ENCODE measurements at regions not wholly inside any gene's neighbourhood (a gene's known extent, or its start where the extent isn't known, plus 50 kb on each side); places are given as distances from the start of the nearest gene placed in this dataset.

DNA sequence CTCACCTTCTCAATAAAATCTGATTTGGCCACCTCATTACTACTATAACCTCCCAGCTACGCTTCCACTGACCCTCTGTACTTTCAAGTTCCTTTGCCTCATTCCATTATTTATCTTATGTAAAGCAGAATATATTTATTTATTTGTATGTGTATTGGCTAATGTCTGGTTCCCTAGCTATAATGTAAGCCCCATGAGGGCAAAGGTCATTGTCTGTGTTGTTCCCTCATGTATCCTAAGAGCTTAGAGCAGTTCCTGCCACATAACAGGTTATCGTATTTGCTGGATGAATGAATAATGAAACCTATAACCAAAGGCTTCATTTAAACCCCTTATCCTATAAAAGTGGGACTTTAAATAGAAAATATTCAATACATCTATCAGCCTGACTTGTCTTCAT, 77.9 kb upstream of the DPT start:
- H3K36me3 Mint-ChIP-seq (ENCODE audit: low read depth) = no peaks in the 10 kb centered on the region
- intact Hi-C loops (cut with DNase I, micrococcal nuclease) = no loop called here
- Histone ChIP-seq H3K36me3 (ENCODE audit: insufficient read depth, low read length) (no peaks in the 10 kb centered on the region), H3K4me3 (ENCODE audit: low read length) (no peak overlapping the region), H3K4me1 (ENCODE audit: insufficient read depth, low read length) (no peaks in the 10 kb centered on the region), H3K27ac (ENCODE audit: low read depth in 1 of 2, low read length in 2 of 2) (no peak overlapping the region), H3K9me3 (ENCODE audit: control insufficient read depth in 1 of 2, insufficient read depth in 1 of 2, low read length in 2 of 2) (no peaks in the 10 kb centered on the region), H3K27me3 (ENCODE audit: control insufficient read depth in 1 of 2, insufficient read depth in 2 of 2, low read length in 2 of 2) (peaks cover 0 to 6% of the 10 kb centered on the region in 2 experiments)
- CTCF ChIA-PET = no interaction called here
- no peak overlapping the region for H3K27ac Mint-ChIP-seq
- H3K9me3 Mint-ChIP-seq = no peaks in the 10 kb centered on the region
- H3K4me1 Mint-ChIP-seq (ENCODE audit: low read depth) = no peaks in the 10 kb centered on the region
- POLR2A ChIA-PET = no interaction called here
- DNase-seq (no peak), ATAC-seq (ENCODE audit: poor library complexity) (no peak)
- no peak for TF ChIP-seq CTCF (IDR thresholded peaks at IDR 0.05)
- H3K27me3 Mint-ChIP-seq = peaks cover 14% of the 10 kb centered on the region
- H3K4me3 Mint-ChIP-seq = no peak overlapping the region

- H3K36me3 ChIP-seq (ENCODE audit: insufficient read depth, low read length) = no peaks in the 10 kb centered on the region
- CTCF ChIA-PET = no interaction called here
- Mint-ChIP-seq H3K27ac (no peak overlapping the region), H3K4me3 (no peak overlapping the region), H3K4me1 (ENCODE audit: low read depth) (no peaks in the 10 kb centered on the region), H3K36me3 (ENCODE audit: low read depth) (no peaks in the 10 kb centered on the region), H3K27me3 (peaks cover 17% of the 10 kb centered on the region), H3K9me3 (no peaks in the 10 kb centered on the region)
- H3K27ac ChIP-seq (ENCODE audit: low read depth in 1 of 2, low read length in 2 of 2) = no peak overlapping the region
- no peak for ATAC-seq (ENCODE audit: poor library complexity)
- H3K4me1 ChIP-seq (ENCODE audit: insufficient read depth, low read length) = no peaks in the 10 kb centered on the region
- no peak overlapping the region for H3K4me3 ChIP-seq (ENCODE audit: low read length)
- no peak for DNase-seq
- TF ChIP-seq CTCF (IDR thresholded peaks at IDR 0.05) = no peak
- H3K9me3 ChIP-seq (ENCODE audit: control insufficient read depth in 1 of 2, insufficient read depth in 1 of 2, low read length in 2 of 2) = no peaks in the 10 kb centered on the region
- POLR2A ChIA-PET = no interaction called here
- H3K27me3 ChIP-seq (ENCODE audit: control insufficient read depth in 1 of 2, insufficient read depth in 2 of 2, low read length in 2 of 2) = peaks cover 0 to 6% of the 10 kb centered on the region in 2 experiments
- intact Hi-C loops (cut with DNase I, micrococcal nuclease) = no loop called here
These were observed 82.2 kb upstream of the DPT start for GRCh38 chr1:168811176-168811575.

DNA sequence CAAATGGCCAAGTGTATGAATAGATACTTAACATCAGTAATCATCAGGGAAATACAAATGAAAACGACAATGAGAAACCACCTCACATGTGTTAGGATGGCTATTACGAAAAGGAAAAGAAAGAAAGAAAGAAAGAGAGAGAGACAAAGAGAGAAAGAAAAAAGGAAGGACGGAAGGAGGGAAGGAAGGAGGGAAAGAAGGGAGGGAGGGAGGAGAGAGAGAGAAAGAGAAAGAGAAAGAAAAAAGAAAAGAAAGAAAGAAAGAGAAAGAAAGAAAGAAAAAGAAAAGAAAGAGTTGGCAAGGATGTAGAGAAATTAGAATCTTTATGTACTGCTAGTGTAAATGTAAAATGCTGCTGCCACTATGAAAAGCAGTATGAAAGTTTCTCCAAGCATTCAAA, 90.7 kb upstream of the DPT start:
- no peak for TF ChIP-seq CTCF (IDR thresholded peaks at IDR 0.05)
- no peaks in the 10 kb centered on the region for H3K9me3 ChIP-seq (ENCODE audit: control insufficient read depth in 1 of 2, insufficient read depth in 1 of 2, low read length in 2 of 2)
- Mint-ChIP-seq H3K9me3 (no peaks in the 10 kb centered on the region), H3K27me3 (peaks cover 9% of the 10 kb centered on the region), H3K4me1 (ENCODE audit: low read depth) (no peaks in the 10 kb centered on the region), H3K27ac (no peak overlapping the region), H3K36me3 (ENCODE audit: low read depth) (no peaks in the 10 kb centered on the region), H3K4me3 (no peak overlapping the region)
- ChIA-PET CTCF (no interaction called here), POLR2A (no interaction called here)
- H3K4me1 ChIP-seq (ENCODE audit: insufficient read depth, low read length) = no peaks in the 10 kb centered on the region
- intact Hi-C loops (cut with DNase I, micrococcal nuclease) = no loop called here
- ATAC-seq (ENCODE audit: poor library complexity) (no peak), DNase-seq (no peak)
- no peak overlapping the region for H3K27ac ChIP-seq (ENCODE audit: low read depth in 1 of 2, low read length in 2 of 2)
- no peaks in the 10 kb centered on the region for H3K27me3 ChIP-seq (ENCODE audit: control insufficient read depth in 1 of 2, insufficient read depth in 2 of 2, low read length in 2 of 2)
- H3K36me3 ChIP-seq (ENCODE audit: insufficient read depth, low read length) = no peaks in the 10 kb centered on the region
- H3K4me3 ChIP-seq (ENCODE audit: low read length) = no peak overlapping the region
